GM12878 (cell line): ENCODE measurements at regions not wholly inside any gene's neighbourhood (a gene's known extent, or its start where the extent isn't known, plus 50 kb on each side); places are given as distances from the start of the nearest gene placed in this dataset.

Experiments
- ATAC-seq: fragments of 200-7000 bp; cut with Tn5 transposase; 3 replicates; pipeline ENCODE4 v1.9.1; 2020; ENCODE audit warnings: mild to moderate bottlenecking, moderate library complexity
- BruUV-seq: library from RNA; stranded (reverse); fragments of 400-500 nt; replicated peaks from 2 replicates; lab custom pipeline; 2021; lab: Mats Ljungman, UMichigan
- CTCF ChIA-PET: fragments of 300-600 bp; sonication (Branson Sonifier 250); formaldehyde crosslinking; extraction: SDS; loops from one replicate; lab custom pipeline; 2021; ENCODE audit warnings: inconsistent platforms; lab: Yijun Ruan, JAX
- POLR2A ChIA-PET: fragments of 350-600 bp; formaldehyde crosslinking; extraction: SDS; loops from one replicate; lab custom pipeline; 2021; ENCODE audit warnings: inconsistent platforms; lab: Charles Lee
- RAD21 ChIA-PET: fragments of 300-600 bp; sonication (Branson Sonifier 250); formaldehyde crosslinking; loops from one replicate; lab custom pipeline; 2023; ENCODE audit warnings: antibody characterized with exemption; ENCODE audit not compliant: unreplicated experiment; lab: Charles Lee
- SMC1A ChIA-PET: fragments of 300-600 bp; sonication (Branson Sonifier 250); formaldehyde crosslinking; loops from one replicate; lab custom pipeline; 2023; ENCODE audit not compliant: unreplicated experiment, uncharacterized antibody; lab: Charles Lee
- DNase-seq: peaks from one replicate; pipeline ENCODE4 v3.0.0-alpha.2; 2011; ENCODE audit warnings: low read depth, low spot score
- FAIRE-seq: peaks from 3 replicates; lab custom pipeline; 2011; peaks lifted over from hg19 to GRCh38; lab: Jason Lieb, UNC
- H2AFZ ChIP-seq: 2 replicates; pipeline ENCODE4 v1.6.0; 2011; ENCODE audit warnings: low read depth, low read length, control low read depth; ENCODE audit not compliant: control insufficient read depth
- H3K27ac ChIP-seq: 2 replicates; pipeline ENCODE4 v1.5.1; 2011; ENCODE audit warnings: control low read depth; ENCODE audit not compliant: control insufficient read depth, insufficient read depth
- H3K27me3 ChIP-seq, 2 experiments: replicated peaks in 1 of 2; 2 replicates each; pipeline versions ENCODE4 v1.6.0 to v1.6.1; 2011; ENCODE audit warnings: low read length in 1 of 2; ENCODE audit not compliant: control insufficient read depth in 2 of 2, insufficient read depth in 2 of 2
- H3K36me3 ChIP-seq, 2 experiments: 2 replicates each; pipeline ENCODE4 v1.5.1; 2011; ENCODE audit warnings: low read length in 1 of 2; ENCODE audit not compliant: control insufficient read depth in 2 of 2, insufficient read depth in 2 of 2
- H3K4me1 ChIP-seq: 2 replicates; pipeline ENCODE4 v1.6.1; 2011; ENCODE audit warnings: mild to moderate bottlenecking, low read length, moderate library complexity, mixed read lengths; ENCODE audit not compliant: control insufficient read depth, insufficient read depth
- H3K4me2 ChIP-seq: 2 replicates; pipeline ENCODE4 v1.6.0; 2011; ENCODE audit warnings: control low read depth; ENCODE audit not compliant: control insufficient read depth, insufficient read depth
- H3K4me3 ChIP-seq: fragments of 200-600 bp; sonication (generic); 2 replicates; pipeline ENCODE4 v1.5.1; 2016
- H3K79me2 ChIP-seq: 2 replicates; pipeline ENCODE4 v1.6.0; 2011; ENCODE audit warnings: low read length; ENCODE audit not compliant: control insufficient read depth, insufficient read depth
- H3K9ac ChIP-seq: 2 replicates; pipeline ENCODE4 v1.8.0; 2011; ENCODE audit warnings: low read length, control low read depth, mixed read lengths; ENCODE audit not compliant: control insufficient read depth, insufficient read depth
- H3K9me3 ChIP-seq: replicated peaks from 3 replicates; pipeline ENCODE4 v1.5.1; 2011; ENCODE audit warnings: mild to moderate bottlenecking, low read length; ENCODE audit not compliant: control insufficient read depth, insufficient read depth
- H4K20me1 ChIP-seq: 2 replicates; pipeline ENCODE4 v1.6.0; 2011; ENCODE audit not compliant: control insufficient read depth, insufficient read depth
- BACH1 ChIP-seq: fragments of 450-650 bp; IDR thresholded peaks from 2 replicates; pipeline ENCODE4 v1.6.1; 2017; ENCODE audit warnings: mild to moderate bottlenecking, borderline replicate concordance
- CBX3 ChIP-seq: fragments of 200-600 bp; sonication (generic); IDR thresholded peaks from 2 replicates; pipeline ENCODE4 v1.6.1; 2016; ENCODE audit warnings: low read depth, borderline replicate concordance
- CEBPB ChIP-seq, 2 experiments: fragments of 150-350 bp in 1 of 2; IDR thresholded peaks; 2 replicates each; pipeline ENCODE4 v1.6.1; 2012 to 2014; ENCODE audit warnings: low read depth in 2 of 2, low read length in 2 of 2, borderline replicate concordance in 1 of 2, inconsistent platforms in 1 of 2
- EP300 ChIP-seq, 2 experiments: fragments of 150-350 bp in 1 of 2; IDR thresholded peaks; 2 replicates each; pipeline ENCODE4 v1.6.1; 2011 to 2012; ENCODE audit warnings: low read depth in 2 of 2, low read length in 2 of 2, borderline replicate concordance in 1 of 2, improper control_type of control experiment in 1 of 2, inconsistent platforms in 1 of 2; ENCODE audit not compliant: control insufficient read depth in 1 of 2
- HDGF ChIP-seq: fragments of 450-650 bp; IDR thresholded peaks from 2 replicates; pipeline ENCODE4 v1.6.1; 2016; ENCODE audit warnings: antibody characterized with exemption
- MAX ChIP-seq: IDR thresholded peaks from 2 replicates; pipeline ENCODE4 v1.6.1; 2012; ENCODE audit warnings: low read depth, low read length, improper control_type of control experiment
- MTA3 ChIP-seq: IDR thresholded peaks from 2 replicates; pipeline ENCODE4 v1.6.1; 2012; ENCODE audit warnings: low read length, inconsistent platforms, borderline replicate concordance
- MXI1 ChIP-seq: fragments of 150-350 bp; IDR thresholded peaks from 2 replicates; pipeline ENCODE4 v1.6.1; 2011; ENCODE audit warnings: low read depth, mild to moderate bottlenecking, inconsistent platforms, low read length, improper control_type of control experiment
- MYB ChIP-seq: fragments of 150-350 bp; IDR thresholded peaks from 2 replicates; pipeline ENCODE4 v1.6.1; 2014; ENCODE audit warnings: mild to moderate bottlenecking, low read depth, low read length, borderline replicate concordance
- NFYA ChIP-seq: IDR thresholded peaks from 2 replicates; pipeline ENCODE4 v1.6.1; 2011; ENCODE audit warnings: low read depth, mild to moderate bottlenecking, low read length, improper control_type of control experiment, borderline replicate concordance
- SIX5 ChIP-seq: IDR thresholded peaks from 2 replicates; pipeline ENCODE4 v1.6.1; 2011; ENCODE audit warnings: mild to moderate bottlenecking, low read depth, low read length, moderate library complexity; ENCODE audit not compliant: severe bottlenecking
- STAT1 ChIP-seq: fragments of 450-650 bp; conservative IDR thresholded peaks from 2 replicates; pipeline ENCODE4 v1.6.1; 2014; ENCODE audit warnings: antibody characterized with exemption, mild to moderate bottlenecking
- SUPT20H ChIP-seq: IDR thresholded peaks from 2 replicates; pipeline ENCODE4 v1.6.1; 2011; ENCODE audit warnings: low read depth, mild to moderate bottlenecking, low read length, moderate library complexity, borderline replicate concordance; ENCODE audit not compliant: control insufficient read depth
- USF2 ChIP-seq: IDR thresholded peaks from 2 replicates; pipeline ENCODE4 v1.6.1; 2011; ENCODE audit warnings: low read depth, low read length, improper control_type of control experiment, borderline replicate concordance
- ZNF217 ChIP-seq: fragments of 450-650 bp; IDR thresholded peaks from 2 replicates; pipeline ENCODE4 v1.6.1; 2017; ENCODE audit warnings: antibody characterized with exemption, mild to moderate bottlenecking
- ZSCAN29 ChIP-seq: fragments of 450-650 bp; IDR thresholded peaks from 2 replicates; pipeline ENCODE4 v1.6.1; 2017; ENCODE audit warnings: mild to moderate bottlenecking, moderate library complexity
- WGBS: methylation state at CpG from one replicate; pipeline ENCODE4 v1.1.6; 2016; ENCODE audit warnings: low lambda C conversion rate; ENCODE audit not compliant: insufficient replicate concordance, insufficient coverage; ENCODE audit errors: missing lambda C conversion rate; 5-methylcytosine and 5-hydroxymethylcytosine counted together
- in situ Hi-C: fragments of 300-500 bp; cut with MboI; formaldehyde crosslinking; loops from 9 replicates; pipeline ENCODE4 v1.14.3; 2018; ENCODE audit warnings: mixed read lengths
- intact Hi-C: fragments of 100-400 bp; cut with micrococcal nuclease; formaldehyde crosslinking; loops from one replicate; pipeline ENCODE4 v1.14.2; 2022; ENCODE audit not compliant: unreplicated experiment

GRCh38 chr15:77717333-77717990, 84.8 kb upstream of the LINGO1 start:
- ATAC-seq (no peak), DNase-seq (no peak), FAIRE-seq (no peak)
- SMC1A ChIA-PET = no interaction called here
- no peak overlapping the region for H3K9ac ChIP-seq
- H3K79me2 ChIP-seq = no peaks in the 10 kb centered on the region
- CTCF ChIA-PET = no interaction called here
- intact Hi-C loops = no loop called here
- no peaks in the 10 kb centered on the region for H4K20me1 ChIP-seq
- POLR2A ChIA-PET = no interaction called here
- no peaks in the 10 kb centered on the region for H3K36me3 ChIP-seq
- RAD21 ChIA-PET = no interaction called here
- H3K27ac ChIP-seq = no peak overlapping the region
- no peak for TF ChIP-seq ZNF217
- TF ChIP-seq MYB = no peak
- TF ChIP-seq MXI1 = no peak
- TF ChIP-seq MTA3 = no peak
- WGBS = 17% methylated on average over 14 of the region's 14 CpGs
- no peaks in the 10 kb centered on the region; a peak in 3 of 4 replicates for H3K27me3 ChIP-seq
- no peak overlapping the region for H2AFZ ChIP-seq
- H3K4me3 ChIP-seq = no peak overlapping the region
- no peaks in the 10 kb centered on the region for H3K9me3 ChIP-seq
- no peak overlapping the region for H3K4me2 ChIP-seq
- in situ Hi-C loops = no loop called here
- no peaks in the 10 kb centered on the region for H3K4me1 ChIP-seq
- BruUV-seq = no TSS peak

- H3K9ac ChIP-seq = no peak overlapping the region
- H3K4me1 ChIP-seq = no peaks in the 10 kb centered on the region
- ChIA-PET RAD21 (no interaction called here), SMC1A (no interaction called here), POLR2A (interaction anchor here (0.7 kb wide), 1 partner anchor 639 kb away, joined by 5 read pairs; no protein-coding TSS in a partner anchor), CTCF (no interaction called here)
- no peaks in the 10 kb centered on the region for H3K9me3 ChIP-seq
- no TSS peak for BruUV-seq
- no peak overlapping the region for H2AFZ ChIP-seq
- no peaks in the 10 kb centered on the region for H4K20me1 ChIP-seq
- WGBS = 8% methylated on average over 14 of the region's 14 CpGs
- ATAC-seq (no peak), FAIRE-seq (no peak), DNase-seq (no peak)
- H3K79me2 ChIP-seq = no peaks in the 10 kb centered on the region
- H3K4me2 ChIP-seq = no peak overlapping the region
- H3K36me3 ChIP-seq = no peaks in the 10 kb centered on the region
- intact Hi-C loops (no loop called here), in situ Hi-C loops (no loop called here)
- no peak overlapping the region for H3K4me3 ChIP-seq
- H3K27me3 ChIP-seq = no peaks in the 10 kb centered on the region; a peak in 3 of 4 replicates
- no peak overlapping the region for H3K27ac ChIP-seq
- no peak for TF ChIP-seq ZSCAN29
- no peak for TF ChIP-seq SUPT20H
- no peak for TF ChIP-seq CEBPB (IDR thresholded peaks at IDR 0.05; ENCODE audit: borderline replicate concordance in 1 of 2, low read depth in 2 of 2, low read length in 2 of 2)
- TF ChIP-seq EP300 (IDR thresholded peaks at IDR 0.05; ENCODE audit: borderline replicate concordance in 1 of 2, control insufficient read depth in 1 of 2, low read depth in 2 of 2, low read length in 2 of 2) = no peak
- TF ChIP-seq HDGF = no peak
- TF ChIP-seq USF2 = no peak
- no peak for TF ChIP-seq STAT1
- no peak for TF ChIP-seq MXI1
- no peak for TF ChIP-seq BACH1
- no peak for TF ChIP-seq MAX
- no peak for TF ChIP-seq CBX3
- no peak for TF ChIP-seq NFYA
- no peak for TF ChIP-seq SIX5
Measured at GRCh38 chr15:77716632-77717332, 84.1 kb upstream of the LINGO1 start.
